MCF 10A (cell line): ENCODE measurements at regions not wholly inside any gene's neighbourhood (a gene's known extent, or its start where the extent isn't known, plus 50 kb on each side); places are given as distances from the start of the nearest gene placed in this dataset.

Experiments used
- BruUV-seq: library from RNA; stranded (reverse); fragments of 400-500 nt; replicated peaks from 2 replicates; lab custom pipeline; 2021; lab: Mats Ljungman, UMichigan
- CTCF ChIA-PET: fragments of 300-600 bp; sonication (Branson Sonifier 250); formaldehyde crosslinking; extraction: SDS; loops from one replicate; lab custom pipeline; 2021; ENCODE audit warnings: antibody characterized with exemption, inconsistent platforms; lab: Yijun Ruan, JAX
- POLR2A ChIA-PET: fragments of 300-600, 350-650 bp; sonication (Branson Sonifier 250); formaldehyde crosslinking; extraction: SDS; loops from one replicate; lab custom pipeline; 2020; ENCODE audit warnings: antibody characterized with exemption, inconsistent platforms; lab: Yijun Ruan, JAX
- DNase-seq: peaks from one replicate; pipeline ENCODE4 v3.0.0-alpha.2; 2018; ENCODE audit not compliant: unreplicated experiment
- H3K27ac Mint-ChIP-seq: one replicate; pipeline ENCODE4 v1.8.0; 2022; ENCODE audit warnings: mild to moderate bottlenecking, low read depth, mixed read lengths; ENCODE audit not compliant: unreplicated experiment
- H3K27me3 Mint-ChIP-seq: one replicate; pipeline ENCODE4 v1.8.0; 2022; ENCODE audit warnings: mixed read lengths; ENCODE audit not compliant: insufficient read depth, unreplicated experiment
- H3K36me3 Mint-ChIP-seq: one replicate; pipeline ENCODE4 v1.8.0; 2022; ENCODE audit warnings: mild to moderate bottlenecking, moderate library complexity, mixed read lengths; ENCODE audit not compliant: insufficient read depth, unreplicated experiment
- H3K4me1 Mint-ChIP-seq: one replicate; pipeline ENCODE4 v1.8.0; 2022; ENCODE audit warnings: mixed read lengths; ENCODE audit not compliant: insufficient read depth, unreplicated experiment
- H3K4me3 Mint-ChIP-seq: one replicate; pipeline ENCODE4 v1.8.0; 2022; ENCODE audit warnings: mild to moderate bottlenecking, moderate library complexity, mixed read lengths; ENCODE audit not compliant: unreplicated experiment
- H3K9me3 Mint-ChIP-seq: one replicate; pipeline ENCODE4 v1.8.0; 2022; ENCODE audit warnings: mixed read lengths; ENCODE audit not compliant: unreplicated experiment
- intact Hi-C: fragments of 100-400 bp; cut with micrococcal nuclease; formaldehyde crosslinking; loops from 2 replicates; pipeline ENCODE4 v1.14.1; 2022
- TF ChIP-seq, protein P1 (sequence below): fragments of 200-600 bp; IDR thresholded peaks from one replicate; pipeline ENCODE4 v1.8.0; 2022; ENCODE audit warnings: antibody characterized with exemption, mild to moderate bottlenecking; ENCODE audit not compliant: unreplicated experiment

GRCh38 chr3:30354972-30355371 is 251.4 kb upstream of the TGFBR2 start:
- Mint-ChIP-seq H3K9me3 (no peaks in the 10 kb centered on the region), H3K36me3 (no peaks in the 10 kb centered on the region), H3K4me3 (no peak overlapping the region), H3K4me1 (peaks cover 42% of the 10 kb centered on the region), H3K27me3 (no peaks in the 10 kb centered on the region), H3K27ac (no peak overlapping the region)
- DNase-seq = no peak
- intact Hi-C loops = no loop called here
- CTCF ChIA-PET = interaction anchor here (0.6 to 0.8 kb wide), 3 partner anchors 36 to 252 kb away, joined by 3 to 4 read pairs (median 3); no protein-coding TSS in a partner anchor
- no TSS peak for BruUV-seq
- TF ChIP-seq, protein P1, sequence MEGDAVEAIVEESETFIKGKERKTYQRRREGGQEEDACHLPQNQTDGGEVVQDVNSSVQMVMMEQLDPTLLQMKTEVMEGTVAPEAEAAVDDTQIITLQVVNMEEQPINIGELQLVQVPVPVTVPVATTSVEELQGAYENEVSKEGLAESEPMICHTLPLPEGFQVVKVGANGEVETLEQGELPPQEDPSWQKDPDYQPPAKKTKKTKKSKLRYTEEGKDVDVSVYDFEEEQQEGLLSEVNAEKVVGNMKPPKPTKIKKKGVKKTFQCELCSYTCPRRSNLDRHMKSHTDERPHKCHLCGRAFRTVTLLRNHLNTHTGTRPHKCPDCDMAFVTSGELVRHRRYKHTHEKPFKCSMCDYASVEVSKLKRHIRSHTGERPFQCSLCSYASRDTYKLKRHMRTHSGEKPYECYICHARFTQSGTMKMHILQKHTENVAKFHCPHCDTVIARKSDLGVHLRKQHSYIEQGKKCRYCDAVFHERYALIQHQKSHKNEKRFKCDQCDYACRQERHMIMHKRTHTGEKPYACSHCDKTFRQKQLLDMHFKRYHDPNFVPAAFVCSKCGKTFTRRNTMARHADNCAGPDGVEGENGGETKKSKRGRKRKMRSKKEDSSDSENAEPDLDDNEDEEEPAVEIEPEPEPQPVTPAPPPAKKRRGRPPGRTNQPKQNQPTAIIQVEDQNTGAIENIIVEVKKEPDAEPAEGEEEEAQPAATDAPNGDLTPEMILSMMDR = no peak
- POLR2A ChIA-PET = interaction anchor here (1.2 to 2.6 kb wide), 2 partner anchors 9 to 122 kb away, joined by 4 to 9 read pairs; no protein-coding TSS in a partner anchor

DNA sequence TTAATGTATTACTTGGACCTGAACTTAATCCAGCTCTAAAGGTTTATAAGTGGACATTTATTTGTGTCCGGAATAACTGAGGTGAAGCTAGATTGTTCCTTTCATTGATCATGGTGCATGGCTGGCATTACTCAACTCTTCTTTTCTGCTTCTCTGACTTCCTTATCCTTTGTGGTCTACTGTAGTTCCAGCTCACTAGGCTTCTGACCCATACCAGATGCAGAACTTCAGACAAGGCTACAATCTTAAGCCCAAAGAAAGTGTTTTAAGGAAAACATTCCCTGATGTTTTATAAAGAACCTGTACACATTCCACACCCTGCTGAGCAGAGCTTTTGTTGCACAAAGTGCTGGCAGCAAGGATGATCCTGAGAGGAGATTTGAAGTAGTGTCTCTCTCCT is 250.8 kb upstream of the TGFBR2 start:
- Mint-ChIP-seq H3K36me3 (no peaks in the 10 kb centered on the region), H3K27me3 (no peaks in the 10 kb centered on the region), H3K4me1 (peaks cover 38% of the 10 kb centered on the region), H3K4me3 (no peak overlapping the region), H3K9me3 (no peaks in the 10 kb centered on the region), H3K27ac (no peak overlapping the region)
- DNase-seq = no peak
- intact Hi-C loops = no loop called here
- TF ChIP-seq, protein P1 = no peak
- CTCF ChIA-PET = interaction anchor here (0.6 to 1.3 kb wide), 4 partner anchors 36 to 251 kb away, joined by 3 to 5 read pairs (median 4); no protein-coding TSS in a partner anchor
- POLR2A ChIA-PET = interaction anchor here (1.2 to 2.6 kb wide), 4 partner anchors 10 to 251 kb away, joined by 4 to 9 read pairs (median 7); partner anchors contain the start of gene TGFBR2
- no TSS peak for BruUV-seq

- ChIA-PET CTCF (interaction anchor here (0.6 to 1.1 kb wide), 2 partner anchors 22 to 71 kb away, joined by 3 read pairs; no protein-coding TSS in a partner anchor), POLR2A (interaction anchor here (0.7 to 2.2 kb wide), 8 partner anchors 9 to 336 kb away, joined by 3 to 9 read pairs (median 4); partner anchors contain the start of gene TGFBR2)
- peak; percentile 43 for DNase-seq
- peaks cover 30% of the 10 kb centered on the region for H3K4me1 Mint-ChIP-seq
- no peaks in the 10 kb centered on the region for H3K9me3 Mint-ChIP-seq
- BruUV-seq = no TSS peak
- no peaks in the 10 kb centered on the region for H3K27me3 Mint-ChIP-seq
- intact Hi-C loops = no loop called here
- TF ChIP-seq, protein P1 = no peak
- no peaks in the 10 kb centered on the region for H3K36me3 Mint-ChIP-seq
- no peak overlapping the region for H3K4me3 Mint-ChIP-seq
- H3K27ac Mint-ChIP-seq = peak overlapping the region; percentile 91
Measured at GRCh38 chr3:30356866-30357753, 249.3 kb upstream of the TGFBR2 start.

DNA sequence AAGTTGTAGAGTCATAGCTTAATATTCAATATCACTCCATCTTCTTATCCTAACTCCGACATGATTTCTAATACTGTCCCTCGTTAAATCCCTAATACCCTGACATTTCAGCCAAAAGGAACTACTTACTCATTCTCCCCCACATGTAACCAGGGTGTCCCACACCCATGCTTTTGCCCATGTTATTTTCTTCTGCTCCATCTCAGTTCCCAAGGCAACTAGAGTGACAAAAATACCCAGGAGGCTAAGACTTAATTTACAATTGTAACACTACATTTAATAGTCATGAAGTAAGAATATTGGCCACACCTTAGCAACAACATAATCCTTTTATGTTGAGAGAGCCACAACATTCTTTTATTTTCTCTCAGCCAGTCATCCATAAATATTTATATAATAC is 248.5 kb upstream of the TGFBR2 start:
- H3K4me1 Mint-ChIP-seq = peaks cover 23% of the 10 kb centered on the region
- BruUV-seq = no TSS peak
- no peaks in the 10 kb centered on the region for H3K27me3 Mint-ChIP-seq
- DNase-seq = no peak
- CTCF ChIA-PET = interaction anchor here (0.6 kb wide), 1 partner anchor 21 kb away, joined by 3 read pairs; no protein-coding TSS in a partner anchor
- peak overlapping the region; percentile 91 for H3K27ac Mint-ChIP-seq
- no peak overlapping the region for H3K4me3 Mint-ChIP-seq
- H3K36me3 Mint-ChIP-seq = no peaks in the 10 kb centered on the region
- intact Hi-C loops = no loop called here
- TF ChIP-seq, protein P1 = no peak
- POLR2A ChIA-PET = interaction anchor here (0.7 to 1.8 kb wide), 3 partner anchors 11 to 63 kb away, joined by 4 to 5 read pairs (median 4); no protein-coding TSS in a partner anchor
- H3K9me3 Mint-ChIP-seq = no peaks in the 10 kb centered on the region
